Hepatocyte (in vitro differentiated cells): ENCODE measurements at regions not wholly inside any gene's neighbourhood (a gene's known extent, or its start where the extent isn't known, plus 50 kb on each side); places are given as distances from the start of the nearest gene placed in this dataset.

Experiments
- EZH2 ChIP-seq: fragments of 200-600 bp; sonication (generic); IDR thresholded peaks from 2 replicates; pipeline ENCODE4 v1.6.1; 2016; ENCODE audit warnings: antibody characterized with exemption, mild to moderate bottlenecking, borderline replicate concordance
- EZH2phosphoT487 ChIP-seq: fragments of 200-600 bp; sonication (generic); IDR thresholded peaks from one replicate; pipeline ENCODE4 v1.6.1; 2018; ENCODE audit warnings: antibody characterized with exemption, mild to moderate bottlenecking, low read depth, moderate library complexity; ENCODE audit not compliant: unreplicated experiment, severe bottlenecking
- TF ChIP-seq, protein P1 (sequence below): fragments of 200-600 bp; sonication (generic); IDR thresholded peaks from 2 replicates; pipeline ENCODE4 v1.5.1; 2016; ENCODE audit warnings: antibody characterized with exemption, mild to moderate bottlenecking; ENCODE audit not compliant: poor library complexity

DNA sequence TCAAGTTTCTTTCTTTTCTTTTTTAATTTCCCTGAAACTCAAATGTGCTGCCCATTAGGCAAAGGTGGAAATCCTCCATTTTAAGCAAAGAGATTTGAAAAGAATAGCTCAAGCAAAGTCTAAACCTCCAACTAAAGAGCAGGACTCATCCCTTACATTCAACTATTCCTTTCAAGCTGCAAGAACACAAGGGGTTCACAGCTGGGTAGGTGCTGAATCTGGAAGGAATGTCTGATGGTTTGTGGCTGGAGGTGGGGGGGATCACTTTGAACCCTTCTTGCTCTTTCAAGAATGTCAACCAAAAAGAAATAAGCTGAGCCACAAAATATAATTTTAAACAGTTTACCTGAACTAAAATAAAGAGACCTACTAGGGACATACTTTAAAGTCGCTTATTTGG lies 375.7 kb upstream of the CDH10 start:
- TF ChIP-seq, protein P1, sequence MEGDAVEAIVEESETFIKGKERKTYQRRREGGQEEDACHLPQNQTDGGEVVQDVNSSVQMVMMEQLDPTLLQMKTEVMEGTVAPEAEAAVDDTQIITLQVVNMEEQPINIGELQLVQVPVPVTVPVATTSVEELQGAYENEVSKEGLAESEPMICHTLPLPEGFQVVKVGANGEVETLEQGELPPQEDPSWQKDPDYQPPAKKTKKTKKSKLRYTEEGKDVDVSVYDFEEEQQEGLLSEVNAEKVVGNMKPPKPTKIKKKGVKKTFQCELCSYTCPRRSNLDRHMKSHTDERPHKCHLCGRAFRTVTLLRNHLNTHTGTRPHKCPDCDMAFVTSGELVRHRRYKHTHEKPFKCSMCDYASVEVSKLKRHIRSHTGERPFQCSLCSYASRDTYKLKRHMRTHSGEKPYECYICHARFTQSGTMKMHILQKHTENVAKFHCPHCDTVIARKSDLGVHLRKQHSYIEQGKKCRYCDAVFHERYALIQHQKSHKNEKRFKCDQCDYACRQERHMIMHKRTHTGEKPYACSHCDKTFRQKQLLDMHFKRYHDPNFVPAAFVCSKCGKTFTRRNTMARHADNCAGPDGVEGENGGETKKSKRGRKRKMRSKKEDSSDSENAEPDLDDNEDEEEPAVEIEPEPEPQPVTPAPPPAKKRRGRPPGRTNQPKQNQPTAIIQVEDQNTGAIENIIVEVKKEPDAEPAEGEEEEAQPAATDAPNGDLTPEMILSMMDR = no peak
- TF ChIP-seq EZH2 (no peak), EZH2phosphoT487 (no peak)
